ENCODE measurements at regions not wholly inside any gene's neighbourhood (a gene's known extent, or its start where the extent isn't known, plus 50 kb on each side); places are given as distances from the start of the nearest gene placed in this dataset.

DNA sequence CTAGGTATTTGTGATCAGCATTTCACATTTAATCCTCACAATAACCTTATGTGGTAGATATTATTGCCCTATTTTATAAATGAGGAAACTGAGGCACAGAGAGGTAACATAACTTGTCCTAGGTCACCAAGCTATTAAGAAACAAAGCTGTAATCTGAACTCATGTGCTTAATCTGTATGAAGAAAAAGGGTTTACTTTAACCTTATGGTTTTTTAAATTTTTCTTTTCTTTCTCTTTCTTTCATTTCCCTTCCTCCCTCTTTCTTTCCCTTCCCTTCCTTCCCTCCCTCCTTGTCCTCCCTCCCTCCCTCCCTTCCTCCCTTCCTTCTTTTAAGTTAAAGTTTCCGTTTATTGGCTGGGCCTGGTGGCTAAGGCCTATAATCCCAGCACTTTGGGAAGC, 105.2 kb upstream of the AMZ2 start:
- no peak overlapping the region for H3K23ac ChIP-seq (ENCODE audit: low read depth, low read length)
- no peak overlapping the region for H2BK5ac ChIP-seq (ENCODE audit: low read depth, low read length, poor library complexity, severe bottlenecking)
- no CpG with 5 or more reads among the region's 1 CpG for WGBS, 2 experiments (ENCODE audit: extremely low coverage in 2 of 2, insufficient read length in 1 of 2)
- H3K4ac ChIP-seq (ENCODE audit: low read depth, low read length): no peak overlapping the region
- H4K91ac ChIP-seq (ENCODE audit: insufficient read depth, low read depth, low read length): no peak overlapping the region
- POLR2A ChIA-PET (ENCODE audit: unreplicated experiment): no interaction called here
- no peaks in the 10 kb centered on the region for H3K4me1 ChIP-seq (ENCODE audit: control insufficient read depth, insufficient read depth, low read length)
- intact Hi-C loops (cut with micrococcal nuclease): no loop called here
- no peak for TF ChIP-seq BHLHE40 (IDR thresholded peaks at IDR 0.05; ENCODE audit: low read depth, low read length)
- no peak for TF ChIP-seq SMC3 (IDR thresholded peaks at IDR 0.05; ENCODE audit: low read depth, low read length)
- no peak for TF ChIP-seq USF2 (IDR thresholded peaks at IDR 0.05; ENCODE audit: low read depth, low read length)
- no peak for TF ChIP-seq CTCF (conservative IDR thresholded peaks at IDR 0.05; ENCODE audit: low read depth, low read length)
- no peak for TF ChIP-seq CHD1 (IDR thresholded peaks at IDR 0.05; ENCODE audit: low read depth, low read length)
- no peak for TF ChIP-seq RAD21 (IDR thresholded peaks at IDR 0.05; ENCODE audit: low read length)
- no peak for TF ChIP-seq RCOR1 (IDR thresholded peaks at IDR 0.05; ENCODE audit: insufficient replicate concordance, low read length)
- no peak for TF ChIP-seq RFX5 (IDR thresholded peaks at IDR 0.05; ENCODE audit: low read depth, low read length)
- TF ChIP-seq MAZ (IDR thresholded peaks at IDR 0.05; ENCODE audit: borderline replicate concordance, low read depth, low read length): no peak
- TF ChIP-seq FOS (IDR thresholded peaks at IDR 0.05; ENCODE audit: low read depth, low read length): no peak
- TF ChIP-seq NFE2L2 (IDR thresholded peaks at IDR 0.05; ENCODE audit: low read depth, low read length): no peak
- no peak for TF ChIP-seq CEBPB (IDR thresholded peaks at IDR 0.05; ENCODE audit: low read depth, low read length)
- no peak overlapping the region for H2AK5ac ChIP-seq (ENCODE audit: low read depth, low read length)
- no peak overlapping the region for H3K56ac ChIP-seq (ENCODE audit: extremely low read depth, insufficient read depth, low read length)
- dilution Hi-C loops (cut with HindIII; ENCODE audit: low sequenced_read_pairs, unreplicated experiment): no loop called here
- no peaks in the 10 kb centered on the region for H3K9me1 ChIP-seq (ENCODE audit: insufficient read depth, low read length)
- no peak overlapping the region for H3K27ac ChIP-seq (ENCODE audit: insufficient read depth, low read length)
- no peak overlapping the region for H4K8ac ChIP-seq (ENCODE audit: low read depth in 2 of 2, low read length in 2 of 2)
- in situ Hi-C loops (cut with MboI; ENCODE audit: low sequenced_read_pairs): no loop called here
- no peak overlapping the region for H2AK9ac ChIP-seq (replicated peaks; ENCODE audit: low read depth, low read length, poor library complexity)
- H4K20me1 ChIP-seq (ENCODE audit: insufficient read depth, low read length): no peaks in the 10 kb centered on the region
- H3K36me3 ChIP-seq (ENCODE audit: control insufficient read depth, insufficient read depth, low read length): no peaks in the 10 kb centered on the region
- H2AFZ ChIP-seq (replicated peaks; ENCODE audit: low read length, poor library complexity): no peak overlapping the region
- no peak overlapping the region for H3K4me2 ChIP-seq (ENCODE audit: low read depth, low read length)
- CTCF ChIA-PET: no interaction called here
- H3K14ac ChIP-seq (replicated peaks; ENCODE audit: low read depth, low read length): no peak overlapping the region
- ATAC-seq (ENCODE audit: low read depth) (no peak), DNase-seq (no peak)
- no peaks in the 10 kb centered on the region for H3K27me3 ChIP-seq (ENCODE audit: control insufficient read depth, insufficient read depth, low read length)
- no peak overlapping the region for H3K18ac ChIP-seq (ENCODE audit: low read depth, low read length)
- H2BK120ac ChIP-seq (ENCODE audit: low read depth, low read length): no peak overlapping the region
- H3K9me3 ChIP-seq (ENCODE audit: control insufficient read depth, insufficient read depth, low read length): no peaks in the 10 kb centered on the region
- H4K5ac ChIP-seq (ENCODE audit: low read depth, low read length): no peak overlapping the region
- H2BK20ac ChIP-seq (ENCODE audit: low read depth, low read length): no peak overlapping the region
- H2BK15ac ChIP-seq (ENCODE audit: low read depth, low read length): no peak overlapping the region
- H3K4me3 ChIP-seq (ENCODE audit: insufficient read depth, low read depth, low read length): no peak overlapping the region
- BruUV-seq (replicated peaks): no TSS peak
- no peaks in the 10 kb centered on the region for H3K79me1 ChIP-seq (ENCODE audit: low read depth in 1 of 2, low read length in 2 of 2)
- no peak overlapping the region for H3K9ac ChIP-seq (ENCODE audit: low read depth, low read length)

Data from IMR-90 (cell line).